ENCODE measurements at regions not wholly inside any gene's neighbourhood (a gene's known extent, or its start where the extent isn't known, plus 50 kb on each side); places are given as distances from the start of the nearest gene placed in this dataset.
"Not testable (repeated sequence)": the region's sequence is repeated elsewhere in the genome, so short reads cannot be mapped to it uniquely, and the experiment has no call there.

DNA sequence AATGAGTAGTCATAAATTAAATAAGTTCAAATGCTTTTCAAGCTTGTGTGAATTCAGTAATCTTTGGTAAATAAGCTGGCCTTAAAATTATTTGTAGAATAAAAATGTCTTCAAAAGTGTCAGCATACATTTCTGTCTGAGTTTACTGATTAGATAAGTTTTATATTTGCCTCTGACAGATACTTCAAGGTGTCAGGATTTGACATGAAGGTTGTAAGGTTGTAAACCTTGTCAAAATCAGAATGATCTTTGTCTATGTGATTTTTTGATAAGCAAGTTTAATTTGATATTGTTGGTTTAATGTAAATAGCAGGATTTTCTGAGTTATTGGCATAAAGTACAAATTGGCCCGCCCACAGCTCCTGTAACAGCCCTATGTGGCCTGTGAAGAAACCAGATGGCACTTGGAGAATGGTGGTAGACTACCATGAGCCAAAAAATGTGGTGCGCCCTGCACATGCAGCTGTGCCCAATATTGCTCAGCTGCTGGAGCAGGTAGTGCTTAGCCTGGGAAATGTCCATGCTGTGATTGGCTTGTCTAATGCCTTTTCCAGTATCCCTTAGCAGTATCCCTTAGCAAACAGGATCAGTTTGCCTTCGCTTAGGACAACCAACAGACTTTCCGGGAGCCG, 188.0 kb upstream of the SPHKAP start:
- Histone ChIP-seq H3K4me3 (no peak overlapping the region), H3K27me3 (no peaks in the 10 kb centered on the region), H3K36me3 (no peaks in the 10 kb centered on the region), H3K9me3 (no peaks in the 10 kb centered on the region)
- DNase-seq, result no peak

DNA sequence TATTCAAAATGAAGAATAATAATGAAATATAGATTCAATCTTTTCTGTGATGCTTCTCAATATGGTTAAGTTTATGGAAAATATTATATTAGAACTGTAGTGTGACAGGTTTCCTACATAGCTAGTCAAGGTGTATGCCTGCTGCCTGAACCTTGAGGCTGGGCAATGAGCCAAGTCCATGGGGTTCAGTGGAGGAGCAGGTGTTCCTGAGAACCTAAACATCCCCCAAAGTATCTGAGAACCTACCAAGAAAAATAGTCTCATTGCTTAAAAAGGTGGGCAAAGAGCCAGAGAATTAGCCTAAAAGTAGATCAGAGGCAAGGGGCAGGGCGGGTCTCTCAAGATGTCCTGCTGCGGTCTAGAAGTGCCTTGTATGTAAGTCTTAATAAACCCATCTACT, 185.9 kb upstream of the SPHKAP start:
- Histone ChIP-seq H3K9me3 (no peaks in the 10 kb centered on the region), H3K27me3 (no peaks in the 10 kb centered on the region), H3K4me3 (no peak overlapping the region), H3K36me3 (no peaks in the 10 kb centered on the region)
- no peak for DNase-seq

DNA sequence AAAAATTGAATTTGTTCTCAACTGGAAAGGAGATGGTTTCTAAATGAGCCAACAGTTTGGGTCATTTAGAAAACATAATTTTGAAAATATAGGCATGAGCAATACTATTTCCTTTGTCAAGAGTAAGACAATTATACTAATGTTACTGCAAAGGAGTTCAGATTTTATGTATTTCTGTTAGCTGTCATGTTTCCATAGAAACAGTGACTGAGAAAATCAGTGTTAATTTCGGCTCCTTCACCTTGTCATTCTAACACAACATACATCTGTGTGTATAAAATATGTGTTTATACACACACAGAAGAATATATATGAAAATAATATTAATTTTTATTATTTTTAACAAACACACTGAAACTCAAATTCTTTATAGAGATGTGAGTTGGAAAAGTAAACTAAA, 178.0 kb upstream of the SPHKAP start:
- DNase-seq, result no peak
- Histone ChIP-seq H3K27me3 (no peaks in the 10 kb centered on the region), H3K4me3 (no peak overlapping the region)

DNA sequence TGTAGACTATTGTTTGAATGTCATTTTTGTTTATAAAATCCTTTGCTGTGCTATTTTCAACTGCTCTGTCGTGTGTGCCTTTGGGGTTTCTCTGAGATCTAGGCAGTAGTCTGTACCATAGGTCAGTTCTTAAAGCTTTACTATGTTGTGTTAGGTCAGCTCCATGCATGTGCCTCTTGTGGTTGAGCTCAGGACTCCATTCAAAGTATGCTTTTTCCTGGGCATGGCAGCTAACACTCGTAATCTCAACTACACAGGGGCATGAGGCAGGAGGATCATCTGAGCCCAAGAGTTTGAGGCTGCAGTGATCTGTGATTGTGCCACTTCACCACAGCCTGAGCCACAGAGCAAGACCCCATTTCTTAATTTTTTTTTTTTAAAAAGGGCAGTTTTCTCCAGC, 174.4 kb upstream of the SPHKAP start:
- DNase-seq, result no peak
- no peaks in the 10 kb centered on the region for H3K36me3 ChIP-seq
- no peak overlapping the region for H3K4me3 ChIP-seq
- H3K27me3 ChIP-seq, result no peaks in the 10 kb centered on the region
- H3K9me3 ChIP-seq, result no peaks in the 10 kb centered on the region

More for the DNA sequence above, 178.0 kb upstream of the SPHKAP start:
- Histone ChIP-seq H3K36me3 (no peaks in the 10 kb centered on the region), H3K9me3 (no peaks in the 10 kb centered on the region)

DNA sequence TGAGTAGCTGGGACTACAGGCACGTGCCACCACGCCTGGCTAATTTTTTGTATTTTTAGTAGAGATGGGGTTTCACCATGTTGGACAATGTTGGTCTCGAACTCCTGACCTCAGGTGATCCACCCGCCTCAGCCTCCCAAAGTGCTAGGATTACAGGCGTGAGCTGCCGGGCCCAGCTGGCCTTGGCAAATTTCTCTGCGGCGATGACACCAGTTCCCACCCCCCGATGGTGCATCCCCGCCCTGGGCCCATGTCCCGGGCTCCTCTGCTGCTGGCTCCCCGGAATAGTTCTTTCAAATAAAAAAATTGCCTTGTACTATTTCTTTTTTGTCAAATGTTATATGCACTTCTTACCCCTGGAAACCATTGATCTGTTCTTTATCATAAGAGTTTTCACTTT, 171.5 kb upstream of the SPHKAP start:
- not testable (repeated sequence) for H3K4me3 ChIP-seq, H3K9me3 ChIP-seq, H3K27me3 ChIP-seq, H3K36me3 ChIP-seq, DNase-seq

DNA sequence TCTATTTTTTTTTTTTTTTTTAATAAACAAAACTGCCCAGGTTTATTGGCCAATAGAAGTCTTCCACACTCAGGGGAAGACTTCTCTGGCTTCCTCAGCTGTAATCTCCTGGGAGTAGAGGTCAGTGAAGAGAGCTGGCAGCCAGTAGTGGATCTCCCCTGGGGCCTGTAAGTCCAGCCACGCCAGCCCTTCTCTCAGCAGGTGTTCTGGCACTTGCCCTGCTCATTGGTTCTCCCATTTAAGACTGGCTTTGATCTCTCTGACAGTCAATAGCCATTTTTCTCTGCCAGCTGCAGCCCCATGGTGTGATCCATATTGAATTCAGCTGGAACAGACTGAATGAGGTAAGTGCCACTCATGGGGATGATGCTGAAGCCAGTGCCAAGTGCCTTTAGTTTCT, 170.6 kb upstream of the SPHKAP start:
- no peaks in the 10 kb centered on the region for H3K27me3 ChIP-seq
- H3K36me3 ChIP-seq, result no peaks in the 10 kb centered on the region
- H3K4me3 ChIP-seq, result no peak overlapping the region
- DNase-seq, result peak; percentile 23
- no peaks in the 10 kb centered on the region for H3K9me3 ChIP-seq

DNA sequence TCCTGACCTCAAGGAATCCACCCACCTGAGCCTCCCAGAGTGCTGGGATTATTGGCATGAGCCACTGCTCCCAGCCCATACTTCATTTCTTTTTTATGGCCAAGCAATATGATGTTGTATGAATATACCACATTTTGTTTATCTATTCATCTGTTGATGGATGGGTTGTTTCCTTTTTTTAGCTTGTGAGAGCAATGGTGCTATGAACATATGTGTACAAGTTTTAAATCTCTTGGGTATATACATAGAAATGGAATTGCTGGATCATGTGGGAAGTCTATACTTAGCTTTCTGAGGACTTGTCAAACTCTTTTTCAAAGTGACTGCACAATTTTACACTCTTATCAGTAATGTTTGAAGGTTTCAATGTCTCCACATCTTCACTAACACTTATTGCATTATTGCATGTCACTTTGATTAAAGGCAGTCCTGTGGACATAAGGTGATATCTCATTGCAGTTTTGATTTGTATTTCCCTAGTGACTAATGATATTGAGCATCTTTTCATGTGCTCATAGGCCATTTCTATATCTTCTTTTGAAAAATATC, 167.1 kb upstream of the SPHKAP start:
- no peak overlapping the region for H3K4me3 ChIP-seq
- H3K36me3 ChIP-seq, result no peaks in the 10 kb centered on the region
- DNase-seq, result no peak
- no peaks in the 10 kb centered on the region; the same call in 1 of the 2 replicates for H3K27me3 ChIP-seq
- H3K9me3 ChIP-seq, result no peaks in the 10 kb centered on the region

DNA sequence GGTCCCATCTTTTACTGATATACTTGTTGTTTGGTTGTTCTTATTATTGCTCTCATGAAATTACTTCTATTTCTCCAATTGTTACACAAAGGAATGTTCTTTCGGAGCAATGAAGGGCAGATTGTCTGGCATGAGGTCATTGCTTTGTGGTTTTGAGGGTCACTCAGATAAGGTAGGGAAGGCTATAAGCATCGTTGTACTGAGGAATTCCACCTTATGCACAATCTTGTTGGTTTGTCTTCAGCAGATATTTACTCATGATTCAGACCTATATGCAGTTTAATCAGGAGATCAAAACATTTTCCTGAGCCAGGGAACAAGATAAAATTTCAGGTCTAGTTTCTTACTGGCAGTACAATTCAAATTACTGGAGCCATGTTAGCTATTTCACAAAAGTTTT, 163.0 kb upstream of the SPHKAP start:
- Histone ChIP-seq H3K4me3 (no peak overlapping the region), H3K27me3 (no peaks in the 10 kb centered on the region; the same call in 1 of the 2 replicates), H3K36me3 (no peaks in the 10 kb centered on the region), H3K9me3 (peaks cover 10% of the 10 kb centered on the region)
- no peak for DNase-seq

DNA sequence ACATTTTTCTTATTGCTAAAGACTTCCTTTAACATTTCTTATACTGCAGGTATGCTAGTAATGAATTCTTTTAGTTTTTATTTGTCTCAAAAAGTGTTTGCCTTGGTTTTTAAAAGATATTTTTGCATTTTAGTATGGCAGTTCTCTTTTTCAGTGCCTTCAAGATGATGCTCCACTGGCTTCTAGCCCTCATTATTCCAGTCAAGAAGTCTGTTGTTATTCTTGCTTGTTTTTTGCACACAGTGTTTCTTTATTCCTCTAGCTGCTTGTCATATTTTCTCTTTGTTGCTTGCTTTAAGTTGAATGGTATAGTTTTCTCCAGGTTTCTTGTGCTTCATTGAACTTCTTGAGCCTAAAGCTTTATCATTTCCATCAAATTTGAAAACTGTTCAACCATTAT, 158.0 kb upstream of the SPHKAP start:
- Histone ChIP-seq H3K9me3 (peaks cover 12% of the 10 kb centered on the region), H3K4me3 (no peak overlapping the region), H3K36me3 (no peaks in the 10 kb centered on the region), H3K27me3 (no peaks in the 10 kb centered on the region; the same call in 1 of the 2 replicates)
- DNase-seq, result no peak

DNA sequence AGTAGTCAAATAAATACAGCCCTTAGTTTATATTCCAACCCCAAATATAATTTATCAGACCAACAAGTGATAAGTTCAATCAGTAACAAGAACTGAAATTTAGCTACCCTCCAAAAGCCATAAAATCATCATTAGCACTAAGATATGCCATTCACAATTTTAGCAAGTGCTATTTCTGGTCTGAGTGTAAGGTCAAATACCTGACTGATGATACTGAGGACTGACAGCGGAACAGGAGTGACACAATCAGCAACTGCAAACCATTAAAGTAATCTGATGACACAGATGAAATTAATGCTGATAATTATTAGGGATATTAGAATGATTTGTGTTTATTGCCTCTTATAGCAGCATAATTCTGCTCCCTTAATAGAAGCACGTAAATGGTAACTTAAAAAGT, 152.7 kb upstream of the SPHKAP start:
- H3K27me3 ChIP-seq, result no peaks in the 10 kb centered on the region
- H3K36me3 ChIP-seq, result no peaks in the 10 kb centered on the region
- H3K4me3 ChIP-seq, result no peak overlapping the region
- DNase-seq, result no peak
- H3K9me3 ChIP-seq, result peaks cover 2% of the 10 kb centered on the region; the same call in 1 of the 2 replicates

DNA sequence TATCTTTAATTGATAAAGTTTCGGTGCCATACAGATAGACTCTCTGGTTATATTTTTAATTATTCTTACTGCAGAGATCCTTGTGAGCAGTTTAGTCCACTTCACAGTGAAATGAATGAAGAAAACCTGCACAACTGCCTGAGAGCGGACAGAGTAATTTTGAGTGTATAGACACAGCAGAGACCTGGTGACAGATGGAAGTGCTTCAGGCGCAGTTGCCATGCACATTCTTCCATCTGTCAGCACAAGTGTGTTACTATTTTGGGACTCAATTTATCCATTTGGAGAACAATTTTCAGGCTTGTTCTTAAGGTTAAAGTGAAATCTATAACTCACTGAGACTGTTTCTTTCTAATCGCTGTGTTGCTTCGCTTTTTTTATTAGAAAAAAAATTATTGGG, 147.8 kb upstream of the SPHKAP start:
- no peaks in the 10 kb centered on the region for H3K27me3 ChIP-seq
- DNase-seq, result no peak
- H3K4me3 ChIP-seq, result no peak overlapping the region
- H3K9me3 ChIP-seq, result no peaks in the 10 kb centered on the region
- no peaks in the 10 kb centered on the region for H3K36me3 ChIP-seq

DNA sequence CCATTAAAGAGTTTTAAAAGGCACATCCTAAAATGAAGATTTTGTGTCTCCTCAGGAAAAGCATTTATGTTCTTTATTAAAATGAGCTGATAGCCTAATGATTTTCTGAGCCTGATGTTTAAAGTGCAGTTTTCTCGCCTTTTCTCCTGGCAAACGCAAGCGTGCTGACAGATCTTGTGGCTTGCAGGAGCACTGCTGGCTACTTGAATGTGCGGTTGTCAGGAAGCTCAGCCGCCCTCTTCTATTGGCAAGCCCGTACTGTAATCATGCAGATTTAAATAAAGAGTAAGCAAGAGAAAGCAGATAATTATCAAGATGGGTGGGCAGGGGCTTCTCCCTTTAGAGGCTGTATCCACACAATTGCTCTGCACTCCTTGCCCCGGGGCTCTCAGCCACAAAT, 139.5 kb upstream of the SPHKAP start:
- no peaks in the 10 kb centered on the region for H3K27me3 ChIP-seq
- no peak for DNase-seq
- H3K36me3 ChIP-seq, result no peaks in the 10 kb centered on the region
- H3K4me3 ChIP-seq, result no peak overlapping the region
- H3K9me3 ChIP-seq, result no peaks in the 10 kb centered on the region

DNA sequence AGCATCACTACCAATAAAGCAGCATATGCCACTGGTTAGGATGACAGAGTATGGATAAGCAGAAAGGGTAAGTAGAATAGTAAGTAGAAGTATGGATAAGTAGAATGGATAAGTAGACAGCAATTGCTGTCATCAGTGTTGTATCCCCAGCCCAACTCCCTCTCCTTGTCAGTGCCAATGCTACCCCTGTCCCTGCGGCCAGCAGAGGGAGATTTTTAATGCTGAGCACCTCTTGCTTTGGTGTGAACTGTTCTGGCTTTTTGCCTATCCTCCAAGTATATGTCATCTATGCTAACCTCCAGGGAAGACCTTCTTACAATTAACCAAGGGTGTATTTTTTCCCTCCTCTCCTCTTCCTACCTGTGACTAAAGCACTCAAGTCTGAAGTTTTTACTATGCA, 136.7 kb upstream of the SPHKAP start:
- H3K27me3 ChIP-seq, result no peaks in the 10 kb centered on the region
- H3K9me3 ChIP-seq, result no peaks in the 10 kb centered on the region
- no peaks in the 10 kb centered on the region for H3K36me3 ChIP-seq
- peak; percentile 38 for DNase-seq
- H3K4me3 ChIP-seq, result no peak overlapping the region

DNA sequence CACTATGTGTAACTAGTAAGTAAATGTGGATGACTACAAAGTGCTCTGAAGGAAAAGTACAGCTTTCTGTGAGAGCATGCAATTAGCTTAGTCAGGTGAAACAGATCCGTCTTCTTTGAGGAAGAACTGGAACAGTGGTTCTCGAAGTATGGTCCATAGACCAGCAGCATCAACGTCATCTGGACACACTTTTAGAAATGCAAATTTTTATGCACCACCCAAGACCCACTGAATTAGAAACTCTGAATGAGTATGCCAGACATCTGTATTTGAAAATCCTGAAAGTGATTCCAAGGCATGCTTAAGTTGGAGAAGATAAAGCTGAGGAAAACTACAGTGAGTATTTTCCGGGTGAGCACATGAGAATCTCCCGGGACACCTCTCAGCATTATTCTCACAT, 130.7 kb upstream of the SPHKAP start:
- no peak for DNase-seq
- Histone ChIP-seq H3K9me3 (no peaks in the 10 kb centered on the region), H3K4me3 (no peak overlapping the region), H3K27me3 (no peaks in the 10 kb centered on the region), H3K36me3 (no peaks in the 10 kb centered on the region)

DNA sequence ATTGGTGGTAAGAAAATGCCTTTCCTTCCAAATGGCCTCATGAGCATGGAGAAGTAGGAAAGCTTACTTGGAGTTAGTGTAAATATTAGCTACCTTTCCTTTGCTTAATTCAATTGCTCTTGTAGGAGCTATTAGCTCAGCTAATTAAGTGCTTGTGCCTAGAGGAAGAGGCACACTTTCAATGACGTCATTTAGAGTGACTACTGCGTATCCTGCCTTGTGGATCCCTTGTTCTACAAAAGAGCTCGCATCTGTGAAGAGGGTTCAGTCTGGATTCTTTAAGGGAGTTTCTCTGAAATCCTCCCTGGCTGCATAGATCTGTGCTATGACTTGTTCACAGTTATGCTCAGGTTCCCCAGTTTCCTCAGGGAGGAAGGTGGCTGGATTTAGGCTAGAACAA, 122.5 kb upstream of the SPHKAP start:
- Histone ChIP-seq H3K4me3 (no peak overlapping the region), H3K9me3 (no peaks in the 10 kb centered on the region), H3K27me3 (no peaks in the 10 kb centered on the region), H3K36me3 (no peaks in the 10 kb centered on the region)
- no peak for DNase-seq

DNA sequence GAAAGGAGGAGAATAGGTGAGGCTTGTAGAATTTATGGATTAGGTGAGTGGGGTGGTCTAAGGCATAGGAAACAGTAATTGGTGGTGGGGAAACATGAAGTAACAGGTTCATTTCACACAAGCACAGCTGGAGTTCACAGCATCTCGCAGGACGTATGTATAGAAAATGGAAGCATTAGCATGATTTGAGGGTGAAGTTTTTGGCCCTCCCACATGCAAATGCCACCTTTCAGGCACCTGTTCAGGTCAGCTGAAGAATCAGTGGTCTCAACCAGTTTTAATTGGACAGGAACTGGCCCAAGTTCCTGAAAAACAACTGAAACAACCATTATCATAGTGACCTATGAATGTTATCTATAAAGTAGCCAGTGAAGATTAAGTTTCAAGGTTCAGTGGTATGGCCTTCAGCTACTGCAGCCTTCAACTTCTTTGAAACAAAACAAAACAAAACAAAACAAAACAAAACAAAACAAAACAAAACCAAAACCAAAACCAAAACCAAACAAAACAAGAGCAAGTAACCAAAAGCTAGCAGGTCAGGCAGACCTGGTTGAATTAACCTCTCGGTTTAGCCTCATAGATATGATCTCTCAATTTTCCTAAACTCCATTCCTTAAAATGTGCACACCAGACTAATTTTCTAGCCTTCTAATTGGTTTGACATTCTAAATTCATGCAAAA, 102.1 kb upstream of the SPHKAP start:
- DNase-seq, result no peak
- no peaks in the 10 kb centered on the region for H3K36me3 ChIP-seq
- H3K27me3 ChIP-seq, result no peaks in the 10 kb centered on the region; the same call in 1 of the 2 replicates
- H3K4me3 ChIP-seq, result no peak overlapping the region
- H3K9me3 ChIP-seq, result no peaks in the 10 kb centered on the region

DNA sequence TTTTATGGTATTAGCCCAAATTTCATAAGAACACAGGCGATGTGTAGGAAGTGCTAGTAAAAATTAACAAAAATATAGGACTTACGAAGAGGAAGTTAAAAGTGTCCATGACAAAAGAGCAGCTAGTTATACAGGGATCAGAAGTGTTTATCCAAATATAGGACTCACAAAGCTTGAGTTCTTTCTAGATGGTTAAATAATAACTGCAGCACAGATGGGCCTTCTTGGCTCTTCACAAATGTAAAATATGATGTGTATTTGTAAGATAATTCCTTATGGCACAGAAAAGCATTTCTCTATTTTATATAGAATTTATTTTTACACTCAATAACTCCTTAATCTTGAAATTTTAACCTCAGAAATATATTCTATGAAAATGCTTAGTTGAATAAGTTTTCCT, 100.9 kb upstream of the SPHKAP start:
- peaks cover 2% of the 10 kb centered on the region for H3K27me3 ChIP-seq
- H3K36me3 ChIP-seq, result no peaks in the 10 kb centered on the region
- H3K4me3 ChIP-seq, result no peak overlapping the region
- no peaks in the 10 kb centered on the region for H3K9me3 ChIP-seq
- DNase-seq, result no peak

DNA sequence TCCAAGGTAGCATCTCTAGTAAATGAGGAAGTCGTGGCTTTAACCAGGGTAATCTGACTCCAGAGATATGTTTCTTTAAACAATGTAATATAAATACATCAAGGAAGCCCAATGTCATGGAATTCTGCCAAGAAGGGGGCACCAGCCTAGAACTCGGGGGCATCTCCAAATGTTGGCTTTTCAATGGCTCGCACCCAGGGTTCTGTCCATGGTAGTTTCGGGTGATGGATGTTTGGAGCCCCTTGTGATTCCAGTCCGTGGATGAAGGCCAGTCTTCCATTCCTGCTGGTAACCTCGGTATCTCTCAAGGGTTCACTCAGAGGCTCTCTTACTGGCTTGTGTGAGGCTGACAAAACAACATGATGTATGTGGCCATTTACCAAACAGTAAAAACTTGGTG, 91.7 kb upstream of the SPHKAP start:
- no peak overlapping the region for H3K4me3 ChIP-seq
- H3K27me3 ChIP-seq, result peaks cover 2% of the 10 kb centered on the region; the same call in 1 of the 2 replicates
- no peaks in the 10 kb centered on the region for H3K9me3 ChIP-seq
- H3K36me3 ChIP-seq, result no peaks in the 10 kb centered on the region
- no peak for DNase-seq
